Activated CD4-positive, CD25-positive, alpha-beta regulatory T cell treated with anti-CD3 and anti-CD28 coated beads, Interleukin-2, amount 50 U/mL, for 24 hours (primary cell): ENCODE measurements at regions not wholly inside any gene's neighbourhood (a gene's known extent, or its start where the extent isn't known, plus 50 kb on each side); places are given as distances from the start of the nearest gene placed in this dataset.
"Not testable (repeated sequence)": the region's sequence is repeated elsewhere in the genome, so short reads cannot be mapped to it uniquely, and the experiment has no call there.

ENCODE experiments used
- ATAC-seq, 2 donors: fragments of 150-1000 bp; cut with Tn5 transposase; one replicate each; pipeline ENCODE4 v1.10.0; 2021; ENCODE audit warnings: mild to moderate bottlenecking in 1 of 2, moderate library complexity in 1 of 2

DNA sequence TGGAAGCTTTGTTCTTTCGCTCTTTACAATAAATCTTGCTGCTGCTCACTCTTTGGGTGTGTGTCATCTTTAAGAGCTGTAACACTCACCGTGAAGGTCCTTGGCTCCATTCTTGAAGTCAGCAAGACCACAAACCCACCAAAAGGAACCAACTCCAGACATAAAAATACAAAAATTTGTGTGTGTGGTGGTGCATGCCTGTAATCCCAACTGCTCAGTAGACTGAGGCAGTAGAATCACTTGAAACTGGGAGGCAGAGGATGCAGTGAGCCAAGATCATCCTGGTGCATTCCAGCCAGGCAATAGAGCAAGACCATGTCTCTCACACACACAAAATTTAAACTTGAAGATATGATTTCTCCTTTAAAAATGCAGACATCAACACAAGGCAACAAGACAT is 1431.7 kb upstream of the B3GALT2 start:
- no peak for ATAC-seq

DNA sequence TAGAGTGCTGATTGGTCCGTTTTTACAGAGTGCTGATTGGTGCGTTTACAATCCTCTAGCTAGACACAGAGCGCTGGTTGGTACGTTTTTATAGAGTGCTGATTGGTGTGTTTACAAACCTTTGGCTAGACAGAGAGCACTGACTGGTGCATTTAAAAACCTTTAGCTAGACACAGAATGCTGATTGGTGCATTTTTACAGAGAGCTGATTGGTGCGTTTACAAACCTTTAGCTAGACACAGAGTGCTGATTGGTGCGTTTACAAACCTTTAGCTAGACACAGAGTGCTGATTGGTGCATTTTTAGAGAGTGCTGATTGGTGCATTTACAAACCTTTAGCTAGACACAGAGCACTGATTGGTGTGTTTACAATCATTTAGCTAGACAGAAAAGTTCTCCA is 1430.9 kb upstream of the B3GALT2 start:
- ATAC-seq = not testable (repeated sequence)

DNA sequence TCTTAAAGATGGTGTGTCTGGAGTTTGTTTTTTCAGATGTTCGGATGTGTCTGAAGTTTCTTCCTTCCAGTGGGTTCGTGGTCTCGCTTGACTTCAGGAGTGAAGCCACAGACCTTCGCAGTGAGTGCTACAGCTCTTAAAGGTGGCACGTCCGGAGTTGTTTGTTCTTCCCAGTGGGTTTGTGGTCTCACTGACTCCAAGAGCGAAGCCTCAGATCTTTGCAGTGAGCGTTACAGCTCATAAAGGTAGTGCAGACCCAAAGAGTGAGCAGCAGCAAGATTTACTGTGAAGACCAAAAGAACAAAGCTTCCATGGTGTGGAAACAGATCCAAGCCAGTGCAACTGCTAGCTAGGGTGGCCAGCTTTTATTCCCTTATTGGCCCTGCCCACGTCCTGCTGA is 1430.4 kb upstream of the B3GALT2 start:
- no peak for ATAC-seq

DNA sequence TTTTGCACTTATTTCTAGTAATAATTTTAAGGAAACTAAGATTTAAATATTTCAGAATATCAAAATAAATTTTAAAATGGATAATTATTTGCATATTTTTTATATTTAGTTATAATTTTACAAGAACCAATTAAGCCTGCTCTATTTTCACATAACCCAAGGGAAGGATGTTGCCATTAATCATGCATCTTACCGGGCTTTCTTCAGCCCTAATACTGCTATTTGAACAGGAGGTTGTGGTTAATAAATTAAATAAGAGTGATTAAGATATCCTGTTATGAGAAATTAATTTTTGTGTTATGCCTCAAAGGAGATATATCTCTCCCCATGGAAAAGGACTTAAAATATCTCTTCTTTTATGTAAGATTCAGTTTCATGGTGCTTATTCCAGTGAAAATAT is 1415.8 kb upstream of the B3GALT2 start:
- ATAC-seq = no peak

DNA sequence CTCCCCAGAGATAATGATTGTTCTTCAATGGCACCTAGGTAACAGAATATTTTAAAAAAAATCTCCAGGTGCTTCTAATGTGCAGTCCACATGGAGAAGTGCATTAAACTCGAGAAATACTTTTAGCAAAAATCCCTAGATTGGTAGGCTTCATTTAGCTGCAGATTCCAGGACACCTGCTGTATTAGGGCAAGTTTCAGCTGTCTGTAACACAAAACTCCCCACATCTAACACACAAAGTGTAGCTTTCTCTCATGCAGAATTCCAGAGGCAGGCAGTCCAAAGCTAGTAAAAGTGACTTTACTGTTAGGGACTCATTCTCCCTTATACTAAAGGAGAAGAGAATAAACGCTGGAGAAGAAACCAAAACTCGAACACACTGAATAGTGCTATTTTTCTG is 1414.3 kb upstream of the B3GALT2 start:
- no peak for ATAC-seq

DNA sequence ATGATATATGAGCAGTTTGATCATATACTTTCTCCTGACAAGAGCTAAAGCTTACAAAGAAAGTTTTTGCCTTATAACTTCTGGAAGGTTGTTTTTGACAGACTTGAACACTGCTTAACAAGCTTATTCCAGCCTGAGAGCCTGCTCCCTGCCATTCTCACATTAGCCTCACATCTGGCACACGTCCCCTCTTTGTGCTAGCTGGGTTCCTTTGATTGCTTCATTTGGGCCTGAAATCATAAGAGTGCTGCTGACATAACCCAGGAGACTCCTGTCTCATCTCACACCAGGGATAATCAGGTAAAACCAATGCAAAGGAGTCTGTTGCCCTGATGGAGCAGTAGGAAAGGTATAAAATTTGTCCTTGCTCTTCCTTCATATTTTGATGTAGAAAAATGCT is 1411.7 kb upstream of the B3GALT2 start:
- no peak for ATAC-seq

DNA sequence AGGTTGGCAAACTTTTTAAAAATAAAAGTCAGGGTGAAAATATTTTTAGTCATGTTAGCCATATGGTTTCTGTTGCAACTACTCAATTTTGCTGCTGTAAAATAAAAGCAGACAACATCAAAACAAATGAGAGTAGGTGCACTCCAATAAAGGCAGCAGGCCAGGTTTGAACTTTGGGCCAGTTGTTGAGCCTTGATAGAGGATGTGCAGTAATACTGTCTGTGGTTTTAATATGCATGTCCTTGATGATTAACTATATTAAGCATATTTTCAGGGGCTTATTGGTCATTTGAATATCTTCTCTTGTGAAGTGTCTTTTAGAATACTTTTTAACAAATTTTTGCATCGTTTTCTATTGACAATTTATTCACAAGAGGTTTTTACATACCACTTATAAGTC is 1399.9 kb upstream of the B3GALT2 start:
- no peak for ATAC-seq

DNA sequence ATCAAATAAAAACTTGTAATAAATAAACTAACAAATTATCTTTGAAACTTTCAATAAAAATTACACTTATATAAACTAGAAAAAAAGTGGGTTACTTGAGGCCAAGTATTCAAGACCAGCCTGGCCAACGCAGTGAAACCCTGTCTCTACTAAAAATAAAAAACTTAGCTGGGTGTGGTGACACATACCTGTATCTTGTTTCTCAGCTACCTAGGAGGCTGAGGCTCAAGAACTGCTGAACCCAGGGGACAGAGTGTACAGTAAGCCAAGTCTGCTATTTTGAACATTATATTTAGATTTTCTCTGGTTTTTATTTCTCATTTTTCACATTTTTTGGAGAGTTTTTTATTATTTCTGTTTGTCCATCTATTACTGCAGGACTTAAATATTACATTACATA is 1397.6 kb upstream of the B3GALT2 start:
- ATAC-seq = no peak

DNA sequence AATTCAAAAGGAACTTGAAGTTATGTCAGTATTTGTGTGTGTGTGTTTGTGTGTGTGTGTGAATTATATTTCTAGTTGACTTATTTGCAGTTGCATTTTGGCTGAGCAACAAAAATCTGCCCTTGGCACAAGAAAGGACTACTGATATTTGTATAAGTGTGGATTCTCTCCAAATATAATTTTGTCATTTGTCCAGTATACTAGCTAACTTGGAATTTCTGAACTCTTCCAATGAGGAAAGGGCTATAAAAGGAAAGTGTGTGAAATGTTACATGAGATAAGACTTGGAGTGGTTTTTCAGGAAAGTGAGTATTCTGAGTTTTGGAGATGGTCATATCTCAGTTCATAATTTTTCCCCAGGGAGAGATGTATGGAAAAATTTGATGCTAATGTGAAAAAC is 1384.1 kb upstream of the B3GALT2 start:
- ATAC-seq = no peak

DNA sequence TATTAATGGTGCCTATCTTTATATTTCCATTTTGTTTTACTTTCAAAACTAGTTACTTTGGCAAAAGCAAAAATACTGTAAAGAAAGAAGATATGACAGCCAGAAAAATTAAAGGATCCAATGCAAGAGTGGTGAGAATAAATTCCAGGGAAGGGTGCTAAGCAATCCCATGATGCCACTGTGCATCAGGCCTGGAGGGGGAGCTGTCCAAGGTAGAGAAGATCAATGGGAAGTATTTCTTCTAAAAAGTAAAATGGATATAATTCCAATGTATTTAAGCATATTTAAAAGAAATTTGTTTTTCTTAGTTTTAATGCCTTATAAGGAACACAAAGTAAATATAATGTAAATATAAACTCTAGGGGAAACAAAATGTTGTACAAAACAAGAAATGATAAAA is 1382.2 kb upstream of the B3GALT2 start:
- no peak for ATAC-seq

DNA sequence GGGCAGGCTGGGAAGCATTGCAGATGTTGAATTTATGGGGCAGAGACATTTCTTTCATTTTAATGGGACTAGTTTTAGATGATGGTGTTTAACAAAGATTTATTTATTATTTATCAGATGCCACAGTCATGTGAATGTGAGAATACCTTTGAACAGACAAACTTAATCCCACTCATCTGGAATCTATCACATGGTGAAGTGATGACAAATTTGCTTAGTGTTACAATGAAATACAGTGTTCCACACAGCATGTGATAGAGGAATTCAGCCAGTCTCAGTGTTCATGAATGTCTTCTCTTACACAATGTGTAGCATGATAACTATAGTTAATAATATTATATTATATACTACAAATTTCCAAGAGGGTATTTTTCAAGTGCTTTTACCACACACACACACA is 1361.7 kb upstream of the B3GALT2 start:
- ATAC-seq = no peak

DNA sequence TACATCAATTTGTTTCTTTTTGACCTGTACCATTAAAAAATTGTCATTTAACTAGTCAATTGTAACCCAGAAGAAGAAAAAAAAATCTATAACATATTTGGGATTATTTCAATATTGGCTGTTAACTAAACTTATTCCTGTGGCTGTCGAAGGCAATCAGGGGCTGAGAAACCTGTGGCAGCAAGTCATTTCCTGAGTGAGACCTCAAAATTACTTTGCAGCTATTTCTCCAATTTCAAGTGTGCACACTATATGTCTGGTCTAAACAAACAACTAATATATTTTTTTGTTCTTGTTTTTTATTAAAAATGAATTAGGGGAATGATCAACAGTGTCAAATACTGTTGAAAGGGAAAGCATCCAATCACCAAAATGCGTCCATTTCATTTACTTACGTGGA is 1357.6 kb upstream of the B3GALT2 start:
- ATAC-seq = no peak

DNA sequence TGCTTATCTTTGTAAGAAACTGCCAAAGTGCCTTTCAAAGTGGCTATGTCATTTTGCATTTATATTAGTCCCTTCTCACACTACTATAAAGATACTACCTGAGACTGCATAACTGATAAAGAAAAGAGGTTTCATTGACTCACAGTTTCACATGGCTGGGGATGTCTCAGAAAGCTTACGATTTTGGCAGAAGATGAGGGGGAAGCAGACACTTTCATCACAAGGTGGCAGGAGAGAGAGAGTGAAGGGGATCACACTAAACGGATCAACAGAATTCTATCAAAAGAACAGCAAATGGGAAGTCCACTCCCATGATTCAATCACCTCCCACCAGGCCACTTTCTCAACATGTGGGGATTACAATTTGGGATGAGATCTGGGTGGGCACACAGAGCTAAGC is 1352.0 kb upstream of the B3GALT2 start:
- ATAC-seq = no peak

DNA sequence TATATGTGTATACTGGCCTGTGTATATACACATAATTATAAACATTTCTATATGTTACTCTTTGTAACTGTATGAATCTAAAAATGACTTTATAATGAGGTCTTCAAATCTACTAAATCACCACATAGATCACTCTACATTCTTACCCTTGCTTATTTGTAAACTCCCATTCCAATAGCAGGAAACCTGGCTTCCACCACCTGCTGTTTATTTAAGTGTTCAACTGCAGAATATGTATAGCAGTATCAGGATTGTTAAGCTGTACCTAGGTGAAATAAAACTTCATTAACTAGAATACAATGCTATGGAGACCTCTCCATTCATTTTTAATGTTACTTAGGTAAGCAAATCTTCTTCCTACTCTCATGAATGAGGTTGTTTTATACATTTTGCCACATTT is 1351.1 kb upstream of the B3GALT2 start:
- no peak for ATAC-seq

DNA sequence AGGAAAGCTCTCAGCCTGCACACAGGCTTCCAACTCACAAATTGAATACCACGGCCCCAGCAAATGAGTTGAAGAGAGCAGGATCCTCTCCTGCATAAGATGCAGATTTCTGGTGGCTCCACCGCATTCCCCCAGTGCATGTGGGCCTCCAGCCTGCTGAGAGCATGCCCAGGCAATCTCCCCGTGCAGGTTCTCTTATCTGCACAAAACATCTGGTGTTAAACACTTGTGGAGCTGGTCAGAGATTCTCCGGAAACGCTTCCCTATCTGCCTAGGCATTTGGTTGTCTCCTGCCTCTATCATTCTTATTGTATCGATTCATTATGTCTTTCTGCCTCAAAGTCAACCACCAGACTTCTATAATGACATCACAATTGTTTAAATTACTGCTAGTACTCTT is 1349.0 kb upstream of the B3GALT2 start:
- no peak for ATAC-seq

DNA sequence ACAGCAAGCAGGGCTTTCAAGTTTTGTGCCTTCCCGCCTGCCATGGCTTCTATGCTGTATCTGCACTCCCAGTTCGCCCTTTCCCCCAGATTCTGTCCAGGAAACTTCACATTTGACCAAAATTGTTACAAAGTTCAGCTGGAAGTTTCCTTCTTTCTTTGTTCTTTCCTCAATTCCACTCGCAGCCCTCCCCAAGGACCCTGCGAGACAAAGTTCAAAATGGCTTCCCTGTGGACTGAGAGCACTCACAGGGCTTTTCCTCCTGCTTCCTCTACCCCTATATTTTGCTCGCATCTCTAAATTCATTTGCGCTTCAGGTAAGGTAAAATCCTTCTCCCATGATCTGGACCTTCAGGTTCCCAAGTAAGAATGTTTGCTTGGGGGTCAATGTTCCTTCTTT is 1348.4 kb upstream of the B3GALT2 start:
- no peak for ATAC-seq

DNA sequence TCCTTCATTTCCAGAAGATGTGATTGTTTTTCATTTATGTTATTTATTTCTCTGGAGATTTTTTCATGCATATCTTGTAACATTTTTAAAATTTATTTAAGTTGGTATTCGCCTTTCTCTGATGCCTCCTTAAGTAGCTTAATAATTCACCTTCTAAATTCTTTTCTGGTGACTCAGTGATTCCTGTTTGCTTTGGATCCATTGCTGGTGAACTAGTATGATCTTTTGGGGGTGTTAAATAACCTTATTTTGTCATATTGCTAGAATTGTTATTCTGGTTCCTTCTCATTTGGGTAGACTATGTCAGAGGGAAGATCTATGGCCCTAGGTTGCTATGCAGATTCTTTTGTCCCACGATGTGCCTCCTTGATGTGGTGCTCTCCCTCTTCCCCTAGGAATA is 1347.2 kb upstream of the B3GALT2 start:
- ATAC-seq = no peak

DNA sequence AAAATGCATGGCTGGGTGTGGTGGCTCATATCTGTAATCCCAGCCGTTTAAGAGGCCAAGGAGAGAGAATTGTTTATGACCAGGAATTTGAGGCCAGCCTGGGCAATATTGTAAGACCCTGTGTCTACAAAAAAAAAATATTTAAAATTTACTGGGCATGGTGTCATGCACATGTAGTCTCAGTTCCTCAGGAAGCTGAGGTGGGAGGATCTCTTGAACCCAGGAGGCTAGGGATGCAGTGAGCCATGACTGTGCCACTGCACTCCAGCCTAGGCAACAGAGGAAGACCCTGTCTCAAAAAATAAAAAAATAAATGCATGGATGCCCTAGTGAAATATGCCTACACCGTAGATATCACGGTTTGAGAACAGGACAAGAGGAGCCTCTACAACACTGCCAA is 1331.2 kb upstream of the B3GALT2 start:
- no peak for ATAC-seq

DNA sequence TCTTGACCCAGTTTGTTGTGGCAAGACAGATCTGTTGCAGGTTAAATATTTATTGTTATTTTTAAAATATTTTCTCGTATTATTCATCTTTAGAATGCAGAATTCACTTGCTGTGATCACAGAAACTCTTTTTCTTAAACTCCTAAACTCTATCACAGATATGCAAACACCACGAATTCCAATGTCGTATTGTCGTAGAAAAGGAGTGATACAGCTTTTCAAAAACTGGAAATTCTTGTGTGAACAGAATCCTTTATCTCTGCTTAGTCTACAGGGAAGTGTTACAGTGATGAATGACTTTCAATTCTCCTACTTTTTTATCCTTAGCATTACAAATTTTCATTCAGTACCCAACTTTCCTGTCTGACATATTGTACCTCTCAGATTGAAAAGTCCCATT is 1329.5 kb upstream of the B3GALT2 start:
- ATAC-seq = no peak

DNA sequence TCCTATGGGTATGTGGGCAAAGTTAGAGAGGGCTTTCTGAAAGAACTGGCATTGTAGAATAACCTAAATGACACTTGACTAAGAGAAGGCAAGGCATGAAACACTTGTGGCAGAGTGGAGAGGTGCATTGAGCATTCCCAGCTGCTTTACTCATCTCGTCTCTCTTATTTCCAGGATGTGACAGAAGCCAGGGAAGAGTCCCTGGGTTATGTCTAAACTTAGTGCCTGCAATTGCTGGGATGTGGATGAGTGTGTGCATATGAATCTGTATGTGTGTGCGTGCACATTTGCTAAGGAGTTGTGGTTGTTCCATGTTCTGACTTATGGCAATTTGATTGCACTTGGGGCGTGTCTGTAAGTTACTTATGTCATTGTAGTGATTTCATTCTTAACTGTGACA is 1326.5 kb upstream of the B3GALT2 start:
- no peak for ATAC-seq

DNA sequence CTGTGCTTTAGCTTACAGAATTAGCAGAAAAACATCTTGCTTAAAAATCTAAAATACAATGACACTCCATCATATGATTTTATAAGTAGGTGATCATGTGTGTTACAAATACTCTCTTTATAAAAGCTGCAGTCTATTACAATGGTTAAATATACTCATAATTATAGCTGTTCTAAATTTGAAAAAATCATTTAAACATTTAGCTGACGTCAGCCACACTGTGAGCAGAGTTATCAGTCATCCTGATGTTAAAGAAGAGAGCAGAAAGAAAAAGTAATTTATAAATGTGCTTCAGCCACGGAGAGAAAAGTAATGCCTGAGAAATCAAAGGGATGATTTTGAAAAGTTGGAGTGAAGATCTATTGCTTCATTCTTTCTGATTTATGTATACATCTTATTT is 1325.9 kb upstream of the B3GALT2 start:
- ATAC-seq = no peak

DNA sequence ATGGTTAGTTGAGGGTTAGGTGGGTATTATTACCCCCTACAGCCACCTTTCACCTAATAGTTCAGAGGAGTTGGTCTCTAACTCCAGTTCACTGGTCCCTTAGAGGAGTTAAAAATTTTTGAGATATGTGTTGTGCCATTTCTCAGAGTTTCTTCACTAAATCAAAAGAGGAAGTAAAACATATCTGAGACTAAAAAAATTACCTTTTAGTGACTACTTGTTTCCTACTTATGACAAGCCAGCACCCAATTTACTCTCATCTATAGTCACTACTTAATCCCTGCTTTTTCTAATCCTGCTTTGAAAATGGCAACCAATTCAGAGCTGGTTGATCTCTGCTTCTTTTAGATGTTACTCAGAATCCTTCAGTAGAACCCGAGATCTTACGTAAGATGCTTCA is 1316.8 kb upstream of the B3GALT2 start:
- ATAC-seq = no peak

DNA sequence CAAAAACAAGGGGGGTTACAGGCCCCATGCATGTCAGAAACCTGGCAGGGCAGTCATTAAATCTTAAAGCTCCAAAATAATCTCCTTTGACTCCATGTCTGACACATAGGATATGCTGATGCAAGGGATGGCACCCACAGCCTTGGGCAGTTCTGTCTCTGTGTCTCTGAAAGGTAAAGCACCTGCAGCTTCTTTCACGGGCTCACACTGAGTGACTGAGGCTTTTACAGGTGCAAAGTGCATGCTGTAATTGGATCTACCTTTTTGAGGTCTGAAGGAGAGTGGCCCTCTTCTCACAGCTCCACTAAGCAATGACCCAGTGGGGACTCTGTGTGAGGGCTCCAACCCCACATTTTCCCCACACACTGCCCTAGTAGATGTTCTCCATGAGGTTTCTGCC is 1309.0 kb upstream of the B3GALT2 start:
- ATAC-seq = no peak

DNA sequence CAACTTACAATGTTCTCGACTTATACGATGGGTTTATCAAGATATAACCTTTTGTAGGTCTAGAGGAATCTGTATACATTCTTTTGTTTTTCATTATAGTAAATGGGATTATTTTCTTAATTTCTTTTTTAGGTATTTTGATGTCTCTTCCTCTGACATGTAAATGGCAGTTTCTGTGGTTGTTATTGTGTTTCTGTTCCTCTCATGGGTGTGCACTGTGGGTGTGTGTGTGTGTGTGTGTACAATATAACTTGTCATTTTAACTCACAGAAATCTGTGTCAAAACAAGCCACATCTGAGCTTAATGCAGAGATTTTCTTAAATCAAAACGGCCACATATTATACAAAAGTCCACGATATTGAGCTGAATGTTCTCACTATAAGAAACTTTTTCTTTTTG is 1300.8 kb upstream of the B3GALT2 start:
- no peak for ATAC-seq

DNA sequence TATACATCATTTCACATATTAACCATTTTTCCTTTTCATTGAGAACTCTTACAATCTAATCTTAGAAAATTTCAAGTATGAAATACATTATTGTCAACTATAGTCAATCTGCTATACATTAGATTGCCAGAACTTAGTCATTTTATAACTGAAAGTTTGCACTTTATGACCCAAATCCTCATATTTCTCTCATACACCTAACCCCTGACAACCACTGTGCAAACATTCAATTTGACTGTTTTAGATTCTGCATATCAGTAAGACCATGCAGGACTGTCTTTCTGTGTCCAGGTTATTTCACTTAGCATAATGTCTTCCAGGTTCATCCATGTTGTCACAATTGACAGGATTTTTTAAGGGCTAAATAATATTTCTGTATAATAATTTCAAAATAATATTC is 1299.0 kb upstream of the B3GALT2 start:
- ATAC-seq = no peak

DNA sequence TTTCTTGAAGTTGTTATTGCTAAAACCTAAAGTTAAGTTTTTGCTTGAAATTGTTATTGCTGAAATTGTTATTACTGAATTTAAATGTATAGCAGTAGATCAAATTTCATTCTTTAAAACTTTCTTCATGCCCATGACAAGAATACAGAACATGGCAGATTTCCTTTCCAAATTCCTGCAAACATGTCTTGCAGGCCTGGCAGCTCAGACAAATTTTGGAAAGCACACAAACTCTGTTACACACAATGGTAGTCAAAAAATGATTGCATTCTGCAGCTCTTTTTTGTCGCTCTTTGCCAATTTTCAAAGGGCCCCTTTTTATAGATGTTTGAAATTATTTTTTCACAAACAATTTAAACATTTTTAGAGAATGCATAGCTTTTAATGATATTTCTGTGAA is 1292.3 kb upstream of the B3GALT2 start:
- ATAC-seq = no peak
